Spleen (tissue), 11 donors: ENCODE measurements at regions not wholly inside any gene's neighbourhood (a gene's known extent, or its start where the extent isn't known, plus 50 kb on each side); places are given as distances from the start of the nearest gene placed in this dataset.

Source experiments
- DNase-seq: peaks from one replicate; pipeline ENCODE4 v3.0.0-alpha.2; 2020
- H3K27ac ChIP-seq, 8 donors: fragments of 200-600 bp; sonication (generic) in 7 of 8; 1 replicate in 4 of 8; 2 replicates in 4 of 8; pipeline versions ENCODE4 v1.5.0 to v1.8.0; 2016 to 2021; ENCODE audit warnings: inconsistent platforms in 4 of 8, mild to moderate bottlenecking in 4 of 8, moderate library complexity in 1 of 8
- H3K27me3 ChIP-seq, 7 donors: fragments of 200-600 bp; sonication (generic) in 6 of 7; replicated peaks in 1 of 7; 1 replicate in 4 of 7; 2 replicates in 3 of 7; pipeline versions ENCODE4 v1.5.0 to v1.8.0; 2016 to 2021; ENCODE audit warnings: inconsistent platforms in 3 of 7, mild to moderate bottlenecking in 1 of 7
- H3K36me3 ChIP-seq, 6 donors: fragments of 200-600 bp; sonication (generic) in 5 of 6; 1 replicate in 4 of 6; 2 replicates in 2 of 6; pipeline versions ENCODE4 v1.5.0 to v1.8.0; 2016 to 2021; ENCODE audit warnings: inconsistent platforms in 2 of 6
- H3K4me1 ChIP-seq, 6 donors: fragments of 200-600 bp; sonication (generic) in 5 of 6; 1 replicate in 3 of 6; 2 replicates in 3 of 6; pipeline versions ENCODE4 v1.5.0 to v1.8.0; 2016 to 2021; ENCODE audit warnings: inconsistent platforms in 3 of 6
- H3K4me3 ChIP-seq, 8 donors: fragments of 200-600 bp; sonication (generic) in 7 of 8; 1 replicate in 4 of 8; 2 replicates in 4 of 8; pipeline versions ENCODE4 v1.5.0 to v1.8.0; 2016 to 2021; ENCODE audit warnings: inconsistent platforms in 4 of 8, mild to moderate bottlenecking in 4 of 8, moderate library complexity in 2 of 8
- H3K9me3 ChIP-seq, 8 donors: fragments of 200-600 bp; sonication (generic) in 7 of 8; 1 replicate in 4 of 8; 2 replicates in 4 of 8; pipeline versions ENCODE4 v1.5.0 to v1.8.0; 2016 to 2021; ENCODE audit warnings: inconsistent platforms in 4 of 8
- POLR2A ChIP-seq, 3 donors: fragments of 450-650 bp; IDR thresholded peaks; one replicate each; pipeline ENCODE4 v1.5.1; 2017; ENCODE audit warnings: antibody characterized with exemption in 3 of 3, mild to moderate bottlenecking in 1 of 3
- POLR2AphosphoS5 ChIP-seq, 3 donors: sonication (generic); formaldehyde crosslinking; IDR thresholded peaks; one replicate each; pipeline ENCODE4 v1.5.1; 2017; ENCODE audit warnings: antibody characterized with exemption in 3 of 3
- WGBS, 5 donors: extraction: QIAGEN DNeasy Blood & Tissue Kit in 3 of 5; methylation state at CpG; one replicate each; pipeline versions ENCODE4 v1.1.5 to v1.1.7; 2013 to 2018; 5-methylcytosine and 5-hydroxymethylcytosine counted together
- intact Hi-C: fragments of 100-400 bp; cut with DNase I; formaldehyde crosslinking; loops from one replicate; pipeline ENCODE4 v1.15.0; 2023; ENCODE audit warnings: low total_unique reads
- TF ChIP-seq, protein P1 (sequence below), 11 experiments: fragments of 200-600 bp in 7 of 11; fragments of 450-650 bp in 4 of 11; sonication (generic) in 4 of 11; IDR thresholded peaks in 8 of 11; conservative IDR thresholded peaks in 3 of 11; 1 replicate in 7 of 11; 2 replicates in 4 of 11; pipeline versions ENCODE4 v1.4.0 to v1.8.0; 2016 to 2021; ENCODE audit warnings: antibody characterized with exemption in 11 of 11, inconsistent platforms in 4 of 11, mild to moderate bottlenecking in 1 of 11
- donor health status: healthy with polysubstance abuse.
- donor health status: DM: no; HTN: no; CAD: no; lungs with moderate emphysema.
- donor health status: DM: no; HTN: no; CAD: no.
- donor health status: Bipolar disorder and iron deficiency.
- donor health status: healthy.
- donor health status: DM: no; HTN: no; CAD: no.
- donor health status: DM: yes; HTN: yes; CAD: no.

GRCh38 chr20:48227381-48227780 is 442.1 kb upstream of the SULF2 start:
- TF ChIP-seq POLR2AphosphoS5 (IDR thresholded peaks at IDR 0.05), result no peak
- TF ChIP-seq, protein P1, sequence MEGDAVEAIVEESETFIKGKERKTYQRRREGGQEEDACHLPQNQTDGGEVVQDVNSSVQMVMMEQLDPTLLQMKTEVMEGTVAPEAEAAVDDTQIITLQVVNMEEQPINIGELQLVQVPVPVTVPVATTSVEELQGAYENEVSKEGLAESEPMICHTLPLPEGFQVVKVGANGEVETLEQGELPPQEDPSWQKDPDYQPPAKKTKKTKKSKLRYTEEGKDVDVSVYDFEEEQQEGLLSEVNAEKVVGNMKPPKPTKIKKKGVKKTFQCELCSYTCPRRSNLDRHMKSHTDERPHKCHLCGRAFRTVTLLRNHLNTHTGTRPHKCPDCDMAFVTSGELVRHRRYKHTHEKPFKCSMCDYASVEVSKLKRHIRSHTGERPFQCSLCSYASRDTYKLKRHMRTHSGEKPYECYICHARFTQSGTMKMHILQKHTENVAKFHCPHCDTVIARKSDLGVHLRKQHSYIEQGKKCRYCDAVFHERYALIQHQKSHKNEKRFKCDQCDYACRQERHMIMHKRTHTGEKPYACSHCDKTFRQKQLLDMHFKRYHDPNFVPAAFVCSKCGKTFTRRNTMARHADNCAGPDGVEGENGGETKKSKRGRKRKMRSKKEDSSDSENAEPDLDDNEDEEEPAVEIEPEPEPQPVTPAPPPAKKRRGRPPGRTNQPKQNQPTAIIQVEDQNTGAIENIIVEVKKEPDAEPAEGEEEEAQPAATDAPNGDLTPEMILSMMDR (IDR thresholded peaks at IDR 0.05 in 8 of 11, conservative IDR thresholded peaks at IDR 0.05 in 3 of 11), result no peak
- no peak for TF ChIP-seq POLR2A (IDR thresholded peaks at IDR 0.05)
- 77 to 84% (median 81%) methylated on average over 5 of the region's 5 CpGs for WGBS, 5 donors

DNA sequence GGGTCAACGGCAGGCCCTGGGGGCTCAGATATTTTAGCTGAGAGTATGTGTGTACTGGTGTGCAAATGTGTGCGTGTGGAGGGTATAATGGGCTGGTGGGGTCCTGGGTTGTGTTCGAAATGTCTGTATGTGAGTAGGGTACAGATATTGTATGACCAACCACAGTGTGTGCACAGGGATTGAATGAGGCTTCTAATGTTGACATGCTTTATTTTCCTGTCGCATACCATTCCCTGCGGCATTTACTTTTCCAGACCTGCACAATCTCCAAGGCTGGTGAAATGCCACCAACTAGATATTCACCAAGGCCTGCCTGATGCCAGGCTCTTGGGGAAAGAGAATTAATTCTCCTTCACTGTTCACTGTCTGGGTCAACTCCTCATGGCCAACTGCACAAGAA is 441.4 kb upstream of the SULF2 start:
- Histone ChIP-seq H3K27me3 (peaks cover 0 to 28% (median 0%) of the 10 kb centered on the region in 7 donors), H3K27ac (no peak overlapping the region), H3K4me1 (no peaks in the 10 kb centered on the region), H3K4me3 (no peak overlapping the region), H3K9me3 (peaks cover 0 to 28% (median 12%) of the 10 kb centered on the region in 8 donors), H3K36me3 (no peaks in the 10 kb centered on the region)
- no peak for DNase-seq
- intact Hi-C loops, result no loop called here
- TF ChIP-seq POLR2A (IDR thresholded peaks at IDR 0.05) (no peak), POLR2AphosphoS5 (IDR thresholded peaks at IDR 0.05) (no peak)
- TF ChIP-seq, protein P1 (IDR thresholded peaks at IDR 0.05 in 8 of 11, conservative IDR thresholded peaks at IDR 0.05 in 3 of 11), result no peak
- WGBS, 5 donors, result 88 to 94% (median 89%) methylated on average over 5 of the region's 5 CpGs

More at GRCh38 chr20:48227381-48227780, 442.1 kb upstream of the SULF2 start:
- Histone ChIP-seq H3K9me3 (peaks cover 0 to 35% (median 14%) of the 10 kb centered on the region in 8 donors), H3K4me3 (no peak overlapping the region), H3K27me3 (peaks cover 0 to 29% (median 0%) of the 10 kb centered on the region in 7 donors), H3K27ac (no peak overlapping the region), H3K4me1 (no peaks in the 10 kb centered on the region), H3K36me3 (no peaks in the 10 kb centered on the region)
- DNase-seq, result no peak
- intact Hi-C loops, result no loop called here

- WGBS, 5 donors, result 58 to 77% (median 63%) methylated on average over 5 to 6 of the region's 6 CpGs
- Histone ChIP-seq H3K4me3 (no peak overlapping the region), H3K4me1 (no peaks in the 10 kb centered on the region), H3K36me3 (no peaks in the 10 kb centered on the region), H3K9me3 (peaks cover 0 to 8% (median 0%) of the 10 kb centered on the region in 8 donors), H3K27ac (no peak overlapping the region), H3K27me3 (peaks cover 0 to 18% (median 0%) of the 10 kb centered on the region in 7 donors)
- no peak for DNase-seq
- TF ChIP-seq POLR2A (IDR thresholded peaks at IDR 0.05) (no peak), POLR2AphosphoS5 (IDR thresholded peaks at IDR 0.05) (no peak)
- TF ChIP-seq, protein P1 (IDR thresholded peaks at IDR 0.05 in 8 of 11, conservative IDR thresholded peaks at IDR 0.05 in 3 of 11), result no peak
- intact Hi-C loops, result no loop called here
Observed at GRCh38 chr20:48224533-48225050, 439.3 kb upstream of the SULF2 start.

- Histone ChIP-seq H3K27ac (no peak overlapping the region), H3K4me3 (no peak overlapping the region), H3K9me3 (no peaks in the 10 kb centered on the region), H3K36me3 (no peaks in the 10 kb centered on the region), H3K4me1 (no peaks in the 10 kb centered on the region), H3K27me3 (peaks cover 0 to 18% (median 0%) of the 10 kb centered on the region in 7 donors)
- 87 to 94% (median 92%) methylated on average over 14 of the region's 14 CpGs for WGBS, 5 donors
- no peak for DNase-seq
- TF ChIP-seq POLR2A (IDR thresholded peaks at IDR 0.05) (no peak), POLR2AphosphoS5 (IDR thresholded peaks at IDR 0.05) (no peak)
- TF ChIP-seq, protein P1 (IDR thresholded peaks at IDR 0.05 in 8 of 11, conservative IDR thresholded peaks at IDR 0.05 in 3 of 11), result no peak
- intact Hi-C loops, result no loop called here
Observed at GRCh38 chr20:48223715-48224114, 438.4 kb upstream of the SULF2 start.
